CD4-positive, alpha-beta T cell treated with Interleukin-6 at 100 ng/mL for 8 hours (primary cell): ENCODE measurements at regions not wholly inside any gene's neighbourhood (a gene's known extent, or its start where the extent isn't known, plus 50 kb on each side); places are given as distances from the start of the nearest gene placed in this dataset.
"Not testable (repeated sequence)": the region's sequence is repeated elsewhere in the genome, so short reads cannot be mapped to it uniquely, and the experiment has no call there.

ENCODE experiments used
- DNase-seq: peaks from one replicate; pipeline ENCODE4 v3.0.0-alpha.2; 2020; ENCODE audit warnings: mixed read lengths, low spot score

DNA sequence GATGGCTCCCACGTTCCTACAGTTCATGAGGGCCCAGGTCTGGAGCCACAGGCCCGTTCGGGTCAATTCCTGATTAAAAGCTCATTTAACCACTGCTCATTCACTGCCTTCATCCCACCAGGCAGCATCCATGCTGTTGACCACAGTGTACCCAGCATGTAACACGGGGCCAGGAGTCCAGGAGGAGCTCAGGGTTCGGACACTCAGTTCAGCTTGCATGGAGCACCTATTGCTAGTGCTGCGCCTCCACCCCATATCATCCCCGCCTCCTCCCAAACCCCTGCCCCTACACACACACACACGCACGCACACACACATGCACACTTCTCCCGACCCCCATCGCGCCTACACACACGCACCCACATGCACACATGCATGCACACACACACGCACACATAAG lies 72.9 kb upstream of the SNTG2 start:
- DNase-seq, result no peak

DNA sequence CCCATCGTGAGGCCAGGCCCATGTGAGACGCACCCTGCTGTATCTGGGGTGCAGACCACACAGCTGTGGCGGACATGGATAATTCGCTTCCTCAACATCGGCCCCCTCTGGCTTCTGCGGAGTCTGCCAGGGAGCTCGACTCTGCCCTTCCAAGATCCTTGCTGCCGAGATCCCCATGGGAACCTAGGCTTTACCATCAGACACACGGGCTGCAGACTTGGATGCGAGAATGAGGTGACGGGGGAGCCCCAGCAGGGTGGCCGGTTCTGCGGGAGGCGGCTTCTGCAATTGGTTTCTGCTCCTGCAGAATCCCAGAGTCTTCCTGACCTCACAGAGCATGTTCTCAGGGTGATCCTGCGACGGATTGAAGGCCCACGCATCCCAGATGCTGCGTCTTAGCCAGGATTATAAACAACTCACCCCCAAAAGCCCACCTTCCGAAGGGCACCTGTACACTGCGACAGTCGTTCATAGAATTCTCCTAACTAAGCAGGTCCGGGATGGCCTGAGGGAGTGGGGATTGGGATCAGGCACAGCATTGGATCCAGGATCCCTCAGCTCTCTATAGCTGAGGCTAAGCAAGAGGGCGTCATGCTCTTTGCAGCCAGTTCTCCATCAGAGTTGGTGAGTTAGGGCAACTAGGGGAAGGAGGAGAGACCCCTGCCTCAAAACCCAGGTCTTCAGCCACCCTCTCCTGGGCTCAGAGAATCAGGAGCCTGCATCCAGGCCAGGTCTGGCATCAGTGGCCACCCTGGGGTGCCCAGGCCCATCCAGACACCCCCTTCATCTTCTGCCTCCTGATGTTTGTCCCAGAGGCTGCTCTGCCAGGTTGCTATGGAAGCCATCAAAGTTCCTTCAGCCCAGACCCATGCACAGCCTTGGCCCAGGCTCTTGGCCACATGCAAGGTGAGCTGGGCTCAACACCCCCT lies 74.7 kb upstream of the SNTG2 start:
- DNase-seq, result no peak

DNA sequence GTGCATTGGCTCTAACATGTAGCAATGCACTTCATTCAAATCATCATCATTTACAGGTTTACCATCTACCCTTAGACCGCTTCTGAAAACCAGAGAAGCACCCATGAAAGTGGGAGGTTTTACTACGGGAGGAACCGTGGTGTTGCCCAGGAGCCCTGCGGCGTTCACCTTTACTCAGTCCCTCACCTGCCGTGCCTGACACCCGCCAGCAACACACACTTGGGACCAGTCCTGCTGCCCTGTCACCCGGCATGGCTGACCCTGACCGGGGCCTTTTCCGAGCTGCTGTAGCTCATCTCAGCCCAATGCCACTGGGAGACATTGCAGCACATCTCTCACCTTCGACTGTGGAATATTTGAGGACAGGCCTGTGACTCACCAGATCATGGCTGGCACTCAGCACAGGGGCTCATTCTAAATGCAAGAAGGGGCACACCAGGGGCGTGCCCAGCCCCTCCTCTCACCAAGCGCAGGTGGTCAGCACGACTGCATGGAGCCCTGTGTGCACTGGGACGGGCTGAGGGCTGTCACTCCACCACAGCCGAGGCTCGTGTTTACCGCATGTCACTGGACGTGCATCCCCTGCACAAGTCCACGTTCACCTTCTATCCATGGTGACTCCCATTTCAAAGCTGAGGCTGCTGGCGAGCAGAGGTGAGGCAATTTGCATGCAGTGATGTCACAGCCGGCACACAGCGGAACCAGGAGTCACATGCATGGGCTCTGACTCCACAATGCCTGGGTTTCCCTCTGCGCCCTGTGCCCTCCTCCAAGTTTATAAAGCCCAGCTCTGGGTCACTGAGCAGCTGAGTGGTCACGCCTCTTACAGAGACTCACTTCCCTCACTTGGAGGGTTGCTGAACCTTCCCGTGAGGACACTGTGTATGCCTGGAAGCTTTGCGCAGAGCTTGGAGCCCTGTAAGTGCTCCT lies 76.7 kb upstream of the SNTG2 start:
- no peak for DNase-seq

DNA sequence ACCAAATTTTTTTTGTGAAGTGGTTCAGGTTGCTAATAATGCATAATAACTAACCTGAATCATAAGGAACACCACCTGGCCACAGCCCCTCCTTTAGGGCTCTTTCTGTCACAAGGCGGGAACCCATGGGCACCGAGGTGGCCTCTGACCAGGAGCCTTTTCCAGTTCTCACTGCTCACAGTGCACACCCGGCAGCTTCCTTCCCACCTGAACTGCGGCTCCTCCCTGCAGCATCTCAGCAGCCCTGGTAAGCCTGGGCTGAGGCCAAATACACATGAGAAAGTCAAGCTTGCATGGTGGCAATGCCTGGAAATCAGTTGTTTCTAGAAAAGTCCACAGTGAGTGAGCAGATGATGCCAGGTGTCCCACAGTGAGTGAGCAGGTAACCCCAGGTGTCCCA lies 77.6 kb upstream of the SNTG2 start:
- no peak for DNase-seq

DNA sequence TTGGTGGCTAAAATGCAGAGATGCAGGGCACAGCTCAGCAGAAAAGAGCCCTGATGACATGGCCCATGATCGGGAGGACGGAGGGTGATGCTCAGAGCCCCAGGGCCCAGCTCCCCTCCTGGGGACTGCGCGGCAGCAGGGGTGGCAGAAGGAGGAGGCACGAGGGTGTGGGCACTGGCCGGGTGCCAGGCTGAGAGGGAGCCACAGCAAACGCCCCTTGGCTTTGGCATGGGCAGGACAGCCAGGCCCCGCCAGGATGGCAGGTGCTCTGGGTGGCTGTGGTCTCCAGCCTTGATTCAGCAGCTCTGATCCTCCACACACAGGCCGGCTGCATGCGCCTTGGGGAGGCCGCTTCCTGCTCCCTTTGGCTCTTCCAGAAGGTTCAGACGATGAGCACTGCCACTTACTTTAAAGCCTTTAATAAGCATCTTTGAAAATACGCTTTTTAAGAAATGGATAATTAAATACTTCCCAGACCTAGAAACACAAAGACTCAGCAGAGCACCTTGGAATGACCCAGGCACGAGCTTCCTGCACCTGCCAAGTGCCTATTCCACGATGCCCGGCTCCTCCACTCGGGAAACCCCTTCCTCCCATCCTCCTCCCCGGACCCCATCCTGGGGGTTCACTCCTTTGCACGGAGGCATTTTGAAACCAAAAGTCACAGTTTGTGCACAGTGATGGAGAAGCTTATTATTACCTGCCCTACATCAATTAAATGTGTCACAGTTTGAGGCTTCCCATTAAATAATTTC lies 78.5 kb upstream of the SNTG2 start:
- DNase-seq, result no peak

DNA sequence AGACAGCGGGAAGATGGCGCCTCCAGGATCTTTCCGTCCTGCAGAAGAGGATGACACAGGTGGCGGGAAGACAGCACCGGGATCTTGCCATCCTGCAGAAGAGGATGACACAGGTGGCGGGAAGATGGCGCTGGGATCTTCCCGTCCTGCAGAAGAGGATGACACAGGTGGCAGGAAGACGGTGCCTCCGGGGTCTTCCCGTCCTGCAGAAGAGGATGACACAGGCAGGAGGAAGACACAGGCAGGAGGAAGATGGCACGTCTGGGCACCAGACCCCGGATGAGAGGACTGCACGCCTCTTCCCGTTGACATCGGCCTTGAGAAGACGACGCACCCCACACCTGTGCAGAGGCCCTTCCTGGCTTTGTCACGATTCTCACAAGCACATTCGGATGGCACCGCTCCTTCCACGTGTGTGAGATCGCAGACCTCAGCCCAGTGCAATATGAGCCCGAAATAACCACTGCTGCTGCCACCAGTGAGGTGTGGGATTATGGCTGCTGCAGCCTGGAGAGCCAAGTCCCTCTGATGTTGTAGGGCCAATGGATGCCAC lies 79.4 kb upstream of the SNTG2 start:
- DNase-seq, result no peak

DNA sequence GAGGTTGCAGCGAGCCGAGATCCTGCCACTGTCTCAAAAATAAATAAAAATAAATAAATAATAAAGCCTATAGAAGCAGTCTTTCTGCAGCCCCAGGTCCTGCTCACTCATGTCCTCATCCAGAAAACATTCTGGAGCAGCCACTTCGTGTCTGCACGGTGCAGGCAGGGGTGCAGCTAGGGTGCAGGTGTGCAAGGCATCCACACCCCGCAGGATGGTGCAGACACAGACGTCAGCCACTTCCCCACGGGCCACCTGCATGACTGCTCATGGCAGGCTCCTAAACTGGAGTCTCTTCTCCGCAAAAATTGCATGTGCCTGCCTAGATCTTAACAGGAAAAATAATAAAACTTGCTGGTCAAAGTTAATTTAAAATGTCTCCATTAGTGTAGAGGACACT lies 80.2 kb upstream of the SNTG2 start:
- DNase-seq, result no peak

DNA sequence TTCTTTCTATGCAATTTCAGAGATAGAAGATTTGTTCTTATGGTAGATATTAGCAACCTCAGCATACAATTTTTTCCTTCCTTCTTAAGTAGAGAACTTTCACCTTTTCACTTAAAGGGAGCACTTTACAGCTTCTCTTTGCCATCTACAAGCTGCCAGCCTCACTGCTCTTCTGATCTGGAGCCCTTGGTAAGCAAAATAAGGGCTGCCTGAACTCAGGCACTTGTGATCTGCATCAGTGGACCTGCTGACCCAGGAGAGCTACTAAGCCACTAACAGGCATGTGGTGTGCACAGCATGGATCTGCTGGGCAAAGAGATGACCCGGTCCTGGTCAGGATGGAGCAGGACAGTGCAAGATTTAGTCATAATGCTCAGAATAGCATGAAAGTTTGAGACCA lies 80.8 kb upstream of the SNTG2 start:
- no peak for DNase-seq

DNA sequence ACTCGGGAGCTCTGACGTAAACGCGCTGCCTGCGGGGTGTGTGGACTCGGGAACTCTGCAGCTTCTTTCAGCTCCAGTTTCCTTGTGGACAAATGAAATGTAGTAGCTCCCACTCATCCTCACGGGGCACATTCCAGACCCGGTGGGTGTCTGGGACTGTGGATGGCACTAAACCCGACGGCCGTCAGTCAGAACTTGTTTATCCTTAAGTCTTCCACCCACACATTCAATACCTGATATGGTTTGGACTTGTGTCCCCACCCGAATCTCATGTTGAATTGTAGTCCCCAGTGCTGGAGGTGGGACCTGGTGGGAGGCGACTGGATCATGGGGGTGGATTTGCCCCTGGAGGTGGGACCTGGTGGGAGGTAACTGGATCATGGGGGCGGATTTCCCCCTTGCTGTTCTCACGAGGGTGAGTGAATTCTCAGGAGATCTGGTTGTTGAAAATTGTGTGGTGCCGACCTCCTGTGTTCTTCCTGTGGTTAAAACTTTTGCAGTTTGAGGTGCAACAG lies 81.2 kb upstream of the SNTG2 start:
- DNase-seq, result no peak

DNA sequence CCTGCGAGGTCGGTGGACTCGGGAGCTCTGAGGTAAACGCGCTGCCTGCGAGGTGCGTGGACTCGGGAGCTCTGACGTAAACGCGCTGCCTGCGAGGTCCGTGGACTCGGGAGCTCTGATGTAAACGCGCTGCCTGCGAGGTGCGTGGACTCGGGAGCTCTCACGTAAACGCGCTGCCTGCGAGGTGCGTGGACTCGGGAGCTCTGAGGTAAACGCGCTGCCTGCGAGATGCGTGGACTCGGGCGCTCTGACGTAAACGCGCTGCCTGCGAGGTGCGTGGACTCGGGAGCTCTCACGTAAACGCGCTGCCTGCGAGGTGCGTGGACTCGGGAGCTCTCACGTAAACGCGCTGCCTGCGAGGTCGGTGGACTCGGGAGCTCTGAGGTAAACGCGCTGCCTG lies 81.8 kb upstream of the SNTG2 start:
- not testable (repeated sequence) for DNase-seq

DNA sequence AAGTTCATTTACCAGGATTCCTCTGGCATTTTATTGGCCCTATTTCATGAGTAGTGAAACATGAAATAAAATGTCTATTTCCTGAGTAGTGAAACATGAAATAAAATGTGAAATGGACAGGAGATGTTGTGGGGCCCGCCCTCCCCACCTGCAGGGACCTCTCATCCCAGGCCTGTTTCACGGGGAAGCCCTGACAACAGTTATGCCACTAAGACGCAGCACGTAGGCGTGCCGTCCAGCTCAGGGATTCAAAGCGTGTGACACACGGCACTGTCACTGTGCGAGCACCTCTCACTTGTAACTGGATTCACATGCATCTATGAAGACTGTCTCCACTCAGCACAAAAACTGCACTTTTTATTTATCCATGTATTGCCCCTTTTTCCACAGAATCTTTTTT lies 83.4 kb upstream of the SNTG2 start:
- no peak for DNase-seq

DNA sequence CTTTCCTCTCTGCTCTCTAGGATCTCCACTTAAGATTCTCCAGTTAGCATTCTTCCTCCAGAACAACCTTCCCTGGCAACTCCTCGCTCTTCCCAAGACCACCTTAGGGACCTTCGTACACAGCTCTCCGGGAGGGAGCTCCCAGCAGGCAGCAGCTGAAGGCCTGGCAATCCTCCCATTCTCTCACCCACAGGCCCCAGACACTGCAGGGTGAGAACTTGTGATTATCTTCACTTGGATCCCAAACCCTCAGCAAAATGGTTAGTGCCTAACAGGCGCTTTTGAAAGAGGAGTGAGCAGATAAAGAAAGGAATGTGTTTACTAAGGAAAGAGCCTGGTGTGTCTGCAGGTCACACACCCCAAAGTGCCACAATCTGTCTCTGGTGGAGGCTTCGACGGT lies 83.8 kb upstream of the SNTG2 start:
- DNase-seq, result no peak

DNA sequence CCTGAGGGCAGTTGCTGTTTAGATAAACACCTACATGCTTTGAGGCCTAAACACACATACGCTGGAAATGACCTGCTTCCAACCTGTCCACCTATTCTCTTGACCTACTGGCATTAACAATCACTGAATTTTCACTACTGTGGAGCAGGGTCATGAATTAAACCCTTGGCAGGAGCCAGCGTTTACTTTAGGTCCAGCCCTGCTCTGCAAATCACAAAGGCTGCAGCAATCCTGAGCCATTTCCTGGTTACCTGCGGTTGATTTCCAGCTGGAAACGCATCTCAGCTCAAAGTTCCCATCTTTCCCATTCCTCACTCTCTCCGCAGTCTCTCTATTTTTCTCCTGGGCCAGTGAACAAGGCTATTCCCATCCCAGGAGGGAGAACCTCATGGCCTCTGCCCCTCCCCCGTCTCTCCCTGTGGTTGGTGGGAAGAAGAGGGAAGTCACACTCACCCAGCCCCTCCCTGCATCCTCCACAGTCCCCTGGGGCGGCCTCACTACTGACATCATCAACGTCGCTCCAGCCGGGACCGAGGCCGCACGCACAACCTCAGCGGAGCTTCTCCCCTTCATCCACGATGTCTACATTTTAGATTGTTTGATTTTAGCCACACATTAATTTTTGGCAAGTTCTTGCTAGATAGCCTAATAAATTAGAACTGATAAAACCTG lies 84.5 kb upstream of the SNTG2 start:
- DNase-seq, result no peak

DNA sequence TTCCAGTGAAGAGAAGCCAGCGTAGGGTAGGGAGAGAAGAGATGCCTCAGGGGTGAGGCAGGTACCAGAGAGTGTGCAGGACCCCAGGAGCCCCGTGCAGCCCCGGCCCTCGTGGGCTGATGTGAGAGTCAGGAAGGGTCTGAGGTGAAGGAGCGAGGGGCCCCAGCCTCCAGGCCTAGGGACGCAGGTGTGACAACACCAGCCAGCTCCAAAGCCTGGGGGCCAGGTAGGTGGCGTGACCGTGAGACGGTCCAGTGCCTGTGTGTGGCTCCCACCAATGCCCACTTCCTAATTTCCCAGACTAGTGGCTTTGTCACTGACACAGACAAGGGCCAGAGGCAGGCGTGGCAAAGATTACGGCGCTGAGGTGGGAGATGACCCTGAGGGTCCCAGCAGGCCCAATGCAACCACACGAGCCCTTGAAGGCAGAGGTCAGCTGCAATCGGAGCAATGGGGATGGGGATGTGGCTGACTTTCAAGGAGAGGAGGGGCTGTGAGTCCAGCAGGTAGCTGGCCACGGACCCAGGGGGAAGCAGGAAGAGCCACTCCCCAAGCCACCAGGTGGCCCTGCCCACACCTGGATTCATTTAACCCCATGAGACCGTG lies 86.0 kb upstream of the SNTG2 start:
- DNase-seq, result no peak

DNA sequence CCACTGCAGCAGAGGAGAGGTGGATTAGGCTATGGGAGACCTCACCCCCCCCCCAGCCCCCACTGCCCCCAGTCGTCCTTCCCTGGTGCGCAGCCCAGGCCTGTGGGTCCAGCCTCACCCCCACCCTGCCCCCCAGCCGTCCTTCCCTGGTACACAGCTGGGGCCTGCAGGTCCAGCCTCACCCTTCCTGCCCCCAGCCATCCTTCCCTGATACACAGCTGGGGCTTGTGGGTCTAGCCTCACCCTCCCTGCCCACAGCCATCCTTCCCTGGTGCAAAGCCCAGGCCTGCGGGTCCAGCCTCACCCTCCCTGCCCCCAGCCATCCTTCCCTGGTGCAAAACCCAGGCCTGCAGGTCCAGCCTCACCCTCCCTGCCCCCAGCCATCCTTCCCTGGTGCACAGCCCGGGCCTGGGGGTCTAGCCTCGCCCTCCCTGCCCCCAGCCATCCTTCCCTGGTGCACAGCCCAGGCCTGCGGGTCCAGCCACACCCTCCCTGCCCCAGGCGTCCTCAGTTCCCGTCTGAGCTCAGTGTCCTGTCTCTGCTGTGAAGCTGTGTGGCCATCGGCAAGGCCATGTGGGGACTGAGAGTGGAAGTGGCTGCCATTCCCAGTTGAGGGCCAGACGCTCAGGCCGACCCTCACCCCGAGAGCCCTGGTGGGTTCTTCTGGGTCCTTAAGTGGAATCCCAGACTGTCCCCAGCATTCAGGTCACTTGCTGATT lies 86.8 kb upstream of the SNTG2 start:
- no peak for DNase-seq

DNA sequence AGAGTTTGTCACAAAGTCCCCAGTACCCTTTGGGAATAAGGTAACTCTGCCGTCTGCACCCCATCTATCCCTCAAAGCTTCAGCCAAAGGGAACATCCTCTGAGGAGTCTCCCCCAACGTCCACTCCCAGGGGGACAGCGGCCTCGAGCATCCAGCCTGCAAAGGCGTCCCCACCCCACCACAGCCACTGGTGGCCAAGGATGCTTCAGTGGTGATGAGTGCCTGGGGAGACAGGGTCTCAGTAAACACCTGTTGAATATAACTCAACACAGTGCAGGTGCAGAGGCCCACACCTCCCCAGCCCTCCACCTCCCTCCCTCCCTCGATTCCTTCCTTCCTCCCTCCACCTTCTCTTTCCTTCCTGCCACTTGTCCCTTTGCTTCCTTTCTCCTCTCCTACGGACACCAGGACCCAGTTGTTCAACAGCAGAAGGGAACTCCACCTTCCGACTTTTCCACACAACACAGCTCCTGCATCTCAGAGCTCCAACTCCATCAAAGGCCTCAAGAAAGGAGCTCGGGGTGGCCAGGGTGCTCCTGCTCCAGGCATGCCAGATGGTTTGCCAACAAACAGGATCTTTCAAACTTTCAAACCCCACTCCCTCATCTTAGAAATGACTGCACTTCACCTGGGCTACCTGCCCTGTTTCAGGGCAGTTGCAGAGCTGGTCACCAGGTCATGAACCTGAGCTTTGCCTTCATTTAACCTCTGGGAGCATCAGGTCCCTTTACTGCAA lies 87.8 kb upstream of the SNTG2 start:
- no peak for DNase-seq

DNA sequence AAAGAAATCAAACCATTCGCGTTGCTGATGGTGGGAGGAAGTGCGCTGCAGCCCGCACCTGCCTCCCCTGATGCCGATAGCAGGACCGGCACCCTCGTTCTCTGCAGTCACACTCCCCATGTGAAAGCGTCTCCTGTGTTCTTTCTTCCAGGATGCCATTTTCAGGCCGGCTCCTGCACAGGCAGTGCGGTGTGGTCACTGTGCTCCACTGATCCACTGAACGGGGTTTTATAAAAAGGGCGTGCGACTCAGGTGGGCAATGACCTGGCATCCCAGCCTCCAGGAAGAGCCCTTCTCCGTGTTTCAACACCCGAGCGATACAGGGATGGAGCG lies 88.3 kb upstream of the SNTG2 start:
- DNase-seq, result no peak

DNA sequence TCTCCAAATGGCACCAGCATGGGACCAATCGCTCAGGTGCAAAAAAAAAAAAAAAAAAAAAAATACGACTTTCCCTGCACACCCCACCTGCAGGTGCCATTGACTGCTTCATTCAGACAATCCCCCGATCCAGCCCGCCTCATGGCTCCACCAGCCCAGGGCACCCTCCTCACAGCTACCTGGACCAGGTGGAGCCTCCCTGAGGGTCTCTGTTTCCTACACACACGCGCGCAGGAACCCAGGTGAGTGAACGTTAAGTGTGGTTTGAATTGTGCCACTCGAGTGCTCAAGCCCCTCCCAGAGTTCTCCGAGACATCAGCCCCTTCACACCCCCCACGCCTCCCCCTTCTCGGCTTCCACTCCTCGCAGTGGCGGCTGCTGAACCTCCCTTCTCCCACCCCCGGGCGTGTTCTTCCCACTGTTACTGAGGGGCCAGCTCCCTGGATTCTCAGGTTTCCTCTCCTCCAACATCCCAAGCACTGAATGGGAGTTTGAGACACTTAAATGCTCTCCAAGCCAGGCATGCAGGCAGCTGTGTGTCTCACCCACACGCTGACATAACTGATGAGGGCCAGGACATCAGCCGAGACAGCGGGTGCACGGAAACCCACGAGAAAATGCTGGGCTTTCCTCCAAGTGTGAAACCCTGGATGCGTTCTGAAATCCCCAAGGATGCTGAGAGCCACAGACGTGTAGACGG lies 88.8 kb upstream of the SNTG2 start:
- no peak for DNase-seq
